ENCODE measurements at regions not wholly inside any gene's neighbourhood (a gene's known extent, or its start where the extent isn't known, plus 50 kb on each side); places are given as distances from the start of the nearest gene placed in this dataset.

- Histone ChIP-seq H3K27me3 (ENCODE audit: control insufficient read depth in 4 of 4, insufficient read depth in 4 of 4, low read length in 3 of 4) (no peaks in the 10 kb centered on the region), H3K36me3 (ENCODE audit: control insufficient read depth in 4 of 4, insufficient read depth in 3 of 4, low read depth in 1 of 4, low read length in 3 of 4) (no peaks in the 10 kb centered on the region), H3K4me1 (ENCODE audit: control insufficient read depth in 4 of 4, insufficient read depth in 4 of 4, low read length in 3 of 4) (no peaks in the 10 kb centered on the region), H3K9me3 (ENCODE audit: control insufficient read depth in 4 of 4, low read length in 3 of 4) (no peaks in the 10 kb centered on the region), H3K9ac (ENCODE audit: low read depth in 1 of 2, low read length in 2 of 2) (no peak overlapping the region), H3K27ac (ENCODE audit: low read depth in 1 of 2, low read length in 2 of 2) (no peak overlapping the region), H3K4me3 (ENCODE audit: low read depth in 1 of 3, low read length in 3 of 3) (no peak overlapping the region)
- no peak for DNase-seq (ENCODE audit: low spot score)
- TF ChIP-seq GABPA (IDR thresholded peaks at IDR 0.05 in 1 of 2, conservative IDR thresholded peaks at IDR 0.05 in 1 of 2) (no peak), CTCF (IDR thresholded peaks at IDR 0.05; ENCODE audit: low read depth, low read length, missing input control) (no peak), REST (IDR thresholded peaks at IDR 0.05) (no peak), TAF1 (conservative IDR thresholded peaks at IDR 0.05) (no peak), YY1 (IDR thresholded peaks at IDR 0.05) (no peak), FOXA2 (IDR thresholded peaks at IDR 0.05) (no peak), RXRA (IDR thresholded peaks at IDR 0.05) (no peak), FOXA1 (IDR thresholded peaks at IDR 0.05) (no peak), HNF4A (conservative IDR thresholded peaks at IDR 0.05) (no peak), RAD21 (IDR thresholded peaks at IDR 0.05) (no peak), EGR1 (IDR thresholded peaks at IDR 0.05; ENCODE audit: low read depth in 2 of 2) (no peak), SP1 (IDR thresholded peaks at IDR 0.05) (no peak), MAX (IDR thresholded peaks at IDR 0.05) (no peak), ATF3 (IDR thresholded peaks at IDR 0.05) (no peak), HNF4G (IDR thresholded peaks at IDR 0.05) (no peak)
- WGBS = 75% methylated on average over 7 of the region's 7 CpGs
Observed at GRCh38 chr5:125481506-125482465, 735.3 kb upstream of the ZNF608 start.

GRCh38 chr5:125483609-125484008 is 737.2 kb upstream of the ZNF608 start:
- Histone ChIP-seq H3K9me3 (ENCODE audit: control insufficient read depth in 4 of 4, low read length in 3 of 4) (no peaks in the 10 kb centered on the region), H3K36me3 (ENCODE audit: control insufficient read depth in 4 of 4, insufficient read depth in 3 of 4, low read depth in 1 of 4, low read length in 3 of 4) (no peaks in the 10 kb centered on the region), H3K27ac (ENCODE audit: low read depth in 1 of 2, low read length in 2 of 2) (no peak overlapping the region), H3K27me3 (ENCODE audit: control insufficient read depth in 4 of 4, insufficient read depth in 4 of 4, low read length in 3 of 4) (no peaks in the 10 kb centered on the region), H3K4me3 (ENCODE audit: low read depth in 1 of 3, low read length in 3 of 3) (no peak overlapping the region), H3K4me1 (ENCODE audit: control insufficient read depth in 4 of 4, insufficient read depth in 4 of 4, low read length in 3 of 4) (no peaks in the 10 kb centered on the region), H3K9ac (ENCODE audit: low read depth in 1 of 2, low read length in 2 of 2) (no peak overlapping the region)
- no peak for DNase-seq (ENCODE audit: low spot score)
- WGBS = 75% methylated on average over 1 of the region's 1 CpG
- TF ChIP-seq REST (IDR thresholded peaks at IDR 0.05) (no peak), SP1 (IDR thresholded peaks at IDR 0.05) (no peak), FOXA2 (IDR thresholded peaks at IDR 0.05) (no peak), MAX (IDR thresholded peaks at IDR 0.05) (no peak), NR2F2 (IDR thresholded peaks at IDR 0.05) (no peak), GABPA (IDR thresholded peaks at IDR 0.05 in 1 of 2, conservative IDR thresholded peaks at IDR 0.05 in 1 of 2) (no peak), ATF3 (IDR thresholded peaks at IDR 0.05) (no peak), ZBTB33 (IDR thresholded peaks at IDR 0.05) (no peak), YY1 (IDR thresholded peaks at IDR 0.05) (no peak), TAF1 (conservative IDR thresholded peaks at IDR 0.05) (no peak)

Data from liver (tissue), 8 donors.